ENCODE measurements at regions not wholly inside any gene's neighbourhood (a gene's known extent, or its start where the extent isn't known, plus 50 kb on each side); places are given as distances from the start of the nearest gene placed in this dataset.

- TF ChIP-seq RFX5 (IDR thresholded peaks at IDR 0.05; ENCODE audit: low read depth, low read length) = no peak
- TF ChIP-seq FOXA1 (IDR thresholded peaks at IDR 0.05; ENCODE audit: borderline replicate concordance) = no peak
- TF ChIP-seq SOX6 (IDR thresholded peaks at IDR 0.05) = no peak
- no peak for TF ChIP-seq ARNT (IDR thresholded peaks at IDR 0.05)
- TF ChIP-seq SFPQ (IDR thresholded peaks at IDR 0.05; ENCODE audit: low read depth, low read length) = no peak
- TF ChIP-seq POLR2A (conservative IDR thresholded peaks at IDR 0.05) = no peak
- no peak for TF ChIP-seq FOXJ2 (tag; IDR thresholded peaks at IDR 0.05)
- no peak for TF ChIP-seq ZNF592 (IDR thresholded peaks at IDR 0.05)
- TF ChIP-seq ZNF76 (CRISPR knock-in tag; IDR thresholded peaks at IDR 0.05; ENCODE audit: borderline replicate concordance) = no peak
- no peak for TF ChIP-seq HDAC1 (IDR thresholded peaks at IDR 0.05)
- TF ChIP-seq PHF8 (IDR thresholded peaks at IDR 0.05; ENCODE audit: borderline replicate concordance, low read length) = no peak
- no peak for TF ChIP-seq UBTF (IDR thresholded peaks at IDR 0.05; ENCODE audit: borderline replicate concordance in 1 of 2, low read depth in 2 of 2, low read length in 2 of 2)
These were observed 572.7 kb downstream of the KLHL13 start for GRCh38 chrX:117543885-117544284.
